PC-3 (cell line): ENCODE measurements at regions not wholly inside any gene's neighbourhood (a gene's known extent, or its start where the extent isn't known, plus 50 kb on each side); places are given as distances from the start of the nearest gene placed in this dataset.

Experiments
- EZH2 ChIP-seq: fragments of 300-600 bp; sonication (generic); IDR thresholded peaks from one replicate; pipeline ENCODE4 v1.6.1; 2017; ENCODE audit warnings: antibody characterized with exemption, mild to moderate bottlenecking, low read length; ENCODE audit not compliant: unreplicated experiment
- EZH2phosphoT487 ChIP-seq: fragments of 300-600 bp; sonication (generic); IDR thresholded peaks from 2 replicates; pipeline ENCODE4 v1.6.1; 2018; ENCODE audit warnings: mild to moderate bottlenecking, antibody characterized with exemption, low read length, borderline replicate concordance
- TF ChIP-seq, protein P1 (sequence below): fragments of 300-600 bp; sonication (generic); conservative IDR thresholded peaks from 2 replicates; pipeline ENCODE4 v1.5.1; 2017; ENCODE audit warnings: antibody characterized with exemption, low read depth, mild to moderate bottlenecking, low read length

DNA sequence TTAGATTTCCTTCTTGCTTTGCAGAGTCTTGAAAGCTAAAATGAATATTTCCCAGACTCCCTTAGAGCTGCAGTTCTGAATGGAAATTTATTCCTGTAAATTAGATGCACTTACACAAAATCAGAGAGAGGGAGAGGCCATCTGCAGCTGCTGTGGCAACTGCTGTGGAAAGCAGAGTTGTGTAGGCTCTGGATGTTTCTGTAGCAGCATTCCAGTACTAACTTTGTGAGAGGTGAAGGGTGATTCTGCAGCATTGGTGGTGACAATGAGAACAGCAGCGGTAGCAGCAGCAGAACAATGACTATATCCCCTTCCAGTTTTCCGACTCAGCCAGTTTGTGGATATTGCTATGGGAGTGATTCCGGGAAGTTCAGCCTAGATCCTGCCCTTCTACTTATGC, 433.0 kb upstream of the REG3G start:
- TF ChIP-seq, protein P1, sequence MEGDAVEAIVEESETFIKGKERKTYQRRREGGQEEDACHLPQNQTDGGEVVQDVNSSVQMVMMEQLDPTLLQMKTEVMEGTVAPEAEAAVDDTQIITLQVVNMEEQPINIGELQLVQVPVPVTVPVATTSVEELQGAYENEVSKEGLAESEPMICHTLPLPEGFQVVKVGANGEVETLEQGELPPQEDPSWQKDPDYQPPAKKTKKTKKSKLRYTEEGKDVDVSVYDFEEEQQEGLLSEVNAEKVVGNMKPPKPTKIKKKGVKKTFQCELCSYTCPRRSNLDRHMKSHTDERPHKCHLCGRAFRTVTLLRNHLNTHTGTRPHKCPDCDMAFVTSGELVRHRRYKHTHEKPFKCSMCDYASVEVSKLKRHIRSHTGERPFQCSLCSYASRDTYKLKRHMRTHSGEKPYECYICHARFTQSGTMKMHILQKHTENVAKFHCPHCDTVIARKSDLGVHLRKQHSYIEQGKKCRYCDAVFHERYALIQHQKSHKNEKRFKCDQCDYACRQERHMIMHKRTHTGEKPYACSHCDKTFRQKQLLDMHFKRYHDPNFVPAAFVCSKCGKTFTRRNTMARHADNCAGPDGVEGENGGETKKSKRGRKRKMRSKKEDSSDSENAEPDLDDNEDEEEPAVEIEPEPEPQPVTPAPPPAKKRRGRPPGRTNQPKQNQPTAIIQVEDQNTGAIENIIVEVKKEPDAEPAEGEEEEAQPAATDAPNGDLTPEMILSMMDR, result no peak
- no peak for TF ChIP-seq EZH2phosphoT487
- no peak for TF ChIP-seq EZH2
